SK-N-SH treated with all-trans-retinoic acid at 6 μM for 48 hours (cell line): ENCODE measurements at regions not wholly inside any gene's neighbourhood (a gene's known extent, or its start where the extent isn't known, plus 50 kb on each side); places are given as distances from the start of the nearest gene placed in this dataset.

Source experiments
- ATAC-seq: fragments of 200-7000 bp; cut with Tn5 transposase; 3 replicates; pipeline ENCODE4 v1.9.1; 2020; ENCODE audit warnings: mild to moderate bottlenecking, moderate library complexity
- BACH2 ChIP-seq: fragments of 250-450 bp; sonication (Bioruptor Pico); IDR thresholded peaks from 2 replicates; pipeline ENCODE4 v1.9.0; 2021; ENCODE audit warnings: mild to moderate bottlenecking, borderline replicate concordance
- CREB5 ChIP-seq: fragments of 250-450 bp; sonication (Bioruptor Pico); IDR thresholded peaks from 2 replicates; pipeline ENCODE4 v1.5.1; 2020; ENCODE audit warnings: low read depth, mild to moderate bottlenecking, moderate library complexity
- CSDC2 ChIP-seq: fragments of 250-450 bp; sonication (Bioruptor Pico); IDR thresholded peaks from 2 replicates; pipeline ENCODE4 v1.5.0; 2020; ENCODE audit warnings: mild to moderate bottlenecking, moderate library complexity
- CSRNP3 ChIP-seq: fragments of 250-450 bp; sonication (Bioruptor Pico); IDR thresholded peaks from 2 replicates; pipeline ENCODE4 v1.5.1; 2021; ENCODE audit warnings: mild to moderate bottlenecking, moderate library complexity
- ESRRG ChIP-seq: fragments of 250-450 bp; sonication (Bioruptor Pico); IDR thresholded peaks from 2 replicates; pipeline ENCODE4 v1.6.1; 2021; ENCODE audit warnings: mild to moderate bottlenecking
- GLIS3 ChIP-seq: fragments of 250-450 bp; sonication (Bioruptor Pico); IDR thresholded peaks from 2 replicates; pipeline ENCODE4 v1.5.0; 2020; ENCODE audit warnings: mild to moderate bottlenecking, moderate library complexity
- ISL1 ChIP-seq: fragments of 250-450 bp; sonication (Bioruptor Pico); IDR thresholded peaks from 2 replicates; pipeline ENCODE4 v2.1.2; 2022; ENCODE audit warnings: mild to moderate bottlenecking, moderate library complexity
- OSR1 ChIP-seq: fragments of 250-450 bp; sonication (Bioruptor Pico); IDR thresholded peaks from 2 replicates; pipeline ENCODE4 v1.8.0; 2022; ENCODE audit warnings: moderate library complexity, mild to moderate bottlenecking, inconsistent platforms
- PATZ1 ChIP-seq: fragments of 250-450 bp; sonication (Bioruptor Pico); IDR thresholded peaks from 2 replicates; pipeline ENCODE4 v1.8.0; 2020; ENCODE audit warnings: mild to moderate bottlenecking, moderate library complexity, borderline replicate concordance
- POU6F1 ChIP-seq: fragments of 250-450 bp; sonication (Bioruptor Pico); IDR thresholded peaks from 2 replicates; pipeline ENCODE4 v1.8.0; 2021; ENCODE audit warnings: low read depth, mild to moderate bottlenecking, moderate library complexity, borderline replicate concordance
- PPARA ChIP-seq: fragments of 250-450 bp; sonication (Bioruptor Pico); IDR thresholded peaks from 2 replicates; pipeline ENCODE4 v1.5.0; 2020; ENCODE audit warnings: mild to moderate bottlenecking, borderline replicate concordance
- RARB ChIP-seq: fragments of 250-450 bp; sonication (Bioruptor Pico); IDR thresholded peaks from 2 replicates; pipeline ENCODE4 v1.8.0; 2021; ENCODE audit warnings: mild to moderate bottlenecking, moderate library complexity
- SNAI2 ChIP-seq: fragments of 250-450 bp; sonication (Bioruptor Pico); IDR thresholded peaks from 2 replicates; pipeline ENCODE4 v1.5.0; 2020; ENCODE audit warnings: mild to moderate bottlenecking, moderate library complexity
- TCF4 ChIP-seq: fragments of 250-450 bp; sonication (Bioruptor Pico); IDR thresholded peaks from 2 replicates; pipeline ENCODE4 v1.8.0; 2021; ENCODE audit warnings: mild to moderate bottlenecking, moderate library complexity, borderline replicate concordance
- TOX ChIP-seq: fragments of 250-450 bp; sonication (Bioruptor Pico); IDR thresholded peaks from 2 replicates; pipeline ENCODE4 v1.8.0; 2021; ENCODE audit warnings: mild to moderate bottlenecking, moderate library complexity, borderline replicate concordance
- TSHZ2 ChIP-seq: fragments of 250-450 bp; sonication (Bioruptor Pico); IDR thresholded peaks from 2 replicates; pipeline ENCODE4 v1.5.0; 2020; ENCODE audit warnings: mild to moderate bottlenecking, moderate library complexity
- ZFP3 ChIP-seq: fragments of 250-450 bp; sonication (Bioruptor Pico); IDR thresholded peaks from 2 replicates; pipeline ENCODE4 v1.5.0; 2020; ENCODE audit warnings: mild to moderate bottlenecking, moderate library complexity
- ZFP30 ChIP-seq: fragments of 450-650 bp; formaldehyde crosslinking; IDR thresholded peaks from 2 replicates; pipeline ENCODE4 v1.5.0; 2022; ENCODE audit warnings: mild to moderate bottlenecking, moderate library complexity
- ZNF565 ChIP-seq: fragments of 450-650 bp; formaldehyde crosslinking; conservative IDR thresholded peaks from 2 replicates; pipeline ENCODE4 v1.5.0; 2020; ENCODE audit warnings: low read depth, mild to moderate bottlenecking, moderate library complexity
- ZNF70 ChIP-seq: fragments of 450-650 bp; formaldehyde crosslinking; IDR thresholded peaks from 2 replicates; pipeline ENCODE4 v1.5.0; 2020; ENCODE audit warnings: mild to moderate bottlenecking, moderate library complexity
- ZNF8 ChIP-seq: fragments of 450-650 bp; formaldehyde crosslinking; IDR thresholded peaks from 2 replicates; pipeline ENCODE4 v1.5.0; 2020; ENCODE audit warnings: mild to moderate bottlenecking, moderate library complexity

- ATAC-seq: no peak
- no peak for TF ChIP-seq TOX
- no peak for TF ChIP-seq ISL1 (CRISPR knock-in tag)
- TF ChIP-seq TSHZ2 (CRISPR knock-in tag): no peak
- TF ChIP-seq TCF4 (CRISPR knock-in tag): no peak
- TF ChIP-seq POU6F1 (CRISPR knock-in tag): no peak
- no peak for TF ChIP-seq OSR1 (CRISPR knock-in tag)
- no peak for TF ChIP-seq CSDC2
Measured at GRCh38 chrX:130990723-130991122, 67.4 kb upstream of the ARHGAP36 start.

GRCh38 chrX:130994671-130995070 lies 63.5 kb upstream of the ARHGAP36 start:
- peak; percentile 66 for ATAC-seq
- TF ChIP-seq CSDC2 (no peak), PPARA (CRISPR knock-in tag) (no peak), ISL1 (CRISPR knock-in tag) (no peak), OSR1 (CRISPR knock-in tag) (no peak), ZFP3 (CRISPR knock-in tag) (no peak), CREB5 (CRISPR knock-in tag) (no peak), PATZ1 (CRISPR knock-in tag) (no peak), ZNF8 (CRISPR knock-in tag) (no peak), ZFP30 (CRISPR knock-in tag) (no peak), TOX (no peak), GLIS3 (CRISPR knock-in tag) (no peak), ZNF565 (no peak), ESRRG (CRISPR knock-in tag) (no peak), RARB (CRISPR knock-in tag) (no peak), CSRNP3 (CRISPR knock-in tag) (no peak), POU6F1 (CRISPR knock-in tag) (no peak)

- no peak for ATAC-seq
- no peak for TF ChIP-seq ZNF70 (CRISPR knock-in tag)
- TF ChIP-seq PATZ1 (CRISPR knock-in tag): no peak
- no peak for TF ChIP-seq TCF4 (CRISPR knock-in tag)
- no peak for TF ChIP-seq SNAI2 (CRISPR knock-in tag)
- TF ChIP-seq BACH2 (CRISPR knock-in tag): no peak
- TF ChIP-seq TSHZ2 (CRISPR knock-in tag): no peak
- no peak for TF ChIP-seq RARB (CRISPR knock-in tag)
- TF ChIP-seq OSR1 (CRISPR knock-in tag): no peak
- TF ChIP-seq ZFP3 (CRISPR knock-in tag): no peak
- no peak for TF ChIP-seq ZNF8 (CRISPR knock-in tag)
- no peak for TF ChIP-seq CSDC2
Measured at GRCh38 chrX:130995439-130995838, 62.7 kb upstream of the ARHGAP36 start.
